AG04449 (cell line): ENCODE measurements at regions not wholly inside any gene's neighbourhood (a gene's known extent, or its start where the extent isn't known, plus 50 kb on each side); places are given as distances from the start of the nearest gene placed in this dataset.
A peak's percentile ranks its signal among the peaks of the same experiment; 100 is the strongest.

Experiments
- CTCF ChIA-PET: fragments of 350-600 bp; formaldehyde crosslinking; extraction: SDS; loops from one replicate; lab custom pipeline; 2021; ENCODE audit warnings: antibody characterized with exemption; lab: Yijun Ruan, JAX
- POLR2A ChIA-PET: fragments of 400-600, 350-600 bp; formaldehyde crosslinking; extraction: SDS; loops from one replicate; lab custom pipeline; 2020; ENCODE audit warnings: antibody characterized with exemption, inconsistent platforms; lab: Yijun Ruan, JAX
- DNase-seq: peaks from one replicate; pipeline ENCODE4 v3.0.0-alpha.2; 2010; ENCODE audit warnings: low read depth, low spot score
- H3K4me3 ChIP-seq: 2 replicates; pipeline ENCODE4 v1.5.1; 2011; ENCODE audit warnings: low read depth, mild to moderate bottlenecking, control low read depth, low read length
- TF ChIP-seq, protein P1 (sequence below): IDR thresholded peaks from one replicate; pipeline ENCODE4 v1.5.1; 2011; ENCODE audit warnings: mild to moderate bottlenecking, moderate library complexity, low read length, control low read depth, inconsistent platforms; ENCODE audit not compliant: insufficient read depth; ENCODE audit errors: missing control alignments

DNA sequence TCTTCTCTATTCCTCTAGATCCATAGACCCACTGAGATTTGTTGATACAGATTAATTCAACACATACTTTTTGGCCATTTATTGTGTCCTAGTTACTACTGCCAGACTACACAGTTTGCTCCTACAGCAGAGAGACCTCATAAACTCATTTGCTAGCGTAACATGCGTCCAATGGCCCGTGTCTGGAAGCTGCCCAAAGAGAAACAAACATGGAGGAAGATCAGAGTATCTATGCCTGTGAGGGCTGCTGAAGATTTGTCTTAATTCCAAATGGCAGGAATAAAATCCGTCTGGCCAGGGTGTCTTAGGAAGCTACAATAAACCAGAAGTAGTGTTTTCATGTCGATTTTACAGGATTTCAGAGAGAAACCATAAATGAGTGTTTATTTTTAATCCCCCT lies 214.7 kb downstream of the CLIC5 start:
- DNase-seq: no peak
- CTCF ChIA-PET: interaction anchor here (1.1 kb wide), 1 partner anchor 55 kb away, joined by 3 read pairs; no protein-coding TSS in a partner anchor
- TF ChIP-seq, protein P1, sequence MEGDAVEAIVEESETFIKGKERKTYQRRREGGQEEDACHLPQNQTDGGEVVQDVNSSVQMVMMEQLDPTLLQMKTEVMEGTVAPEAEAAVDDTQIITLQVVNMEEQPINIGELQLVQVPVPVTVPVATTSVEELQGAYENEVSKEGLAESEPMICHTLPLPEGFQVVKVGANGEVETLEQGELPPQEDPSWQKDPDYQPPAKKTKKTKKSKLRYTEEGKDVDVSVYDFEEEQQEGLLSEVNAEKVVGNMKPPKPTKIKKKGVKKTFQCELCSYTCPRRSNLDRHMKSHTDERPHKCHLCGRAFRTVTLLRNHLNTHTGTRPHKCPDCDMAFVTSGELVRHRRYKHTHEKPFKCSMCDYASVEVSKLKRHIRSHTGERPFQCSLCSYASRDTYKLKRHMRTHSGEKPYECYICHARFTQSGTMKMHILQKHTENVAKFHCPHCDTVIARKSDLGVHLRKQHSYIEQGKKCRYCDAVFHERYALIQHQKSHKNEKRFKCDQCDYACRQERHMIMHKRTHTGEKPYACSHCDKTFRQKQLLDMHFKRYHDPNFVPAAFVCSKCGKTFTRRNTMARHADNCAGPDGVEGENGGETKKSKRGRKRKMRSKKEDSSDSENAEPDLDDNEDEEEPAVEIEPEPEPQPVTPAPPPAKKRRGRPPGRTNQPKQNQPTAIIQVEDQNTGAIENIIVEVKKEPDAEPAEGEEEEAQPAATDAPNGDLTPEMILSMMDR: no peak
- no peak overlapping the region for H3K4me3 ChIP-seq
- POLR2A ChIA-PET: no interaction called here

DNA sequence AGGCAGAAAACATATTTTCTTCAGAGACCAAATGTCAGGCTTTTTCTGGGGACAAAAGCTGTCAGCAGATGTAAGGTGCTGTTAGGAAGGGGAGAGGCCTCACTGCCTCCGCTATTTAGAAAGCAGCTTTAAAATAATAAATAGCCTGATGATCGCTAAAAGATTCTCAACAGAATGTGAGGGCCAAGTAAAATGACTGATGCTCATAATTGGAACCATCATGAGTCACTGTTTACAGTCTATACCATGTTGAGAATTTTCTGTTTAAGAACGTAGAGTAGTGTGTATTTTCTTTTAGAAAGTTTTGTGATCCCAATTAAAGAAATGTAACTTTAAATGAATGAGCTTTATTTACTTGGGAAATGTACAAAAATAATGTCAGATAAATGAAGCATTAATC lies 220.0 kb downstream of the CLIC5 start:
- ChIA-PET CTCF (interaction anchor here (0.8 to 2.5 kb wide), 5 partner anchors 10 to 81 kb away, joined by 3 to 8 read pairs (median 3); no protein-coding TSS in a partner anchor), POLR2A (interaction anchor here (0.7 kb wide), 1 partner anchor 10 kb away, joined by 3 read pairs; no protein-coding TSS in a partner anchor)
- H3K4me3 ChIP-seq: no peak overlapping the region
- DNase-seq: no peak
- TF ChIP-seq, protein P1: no peak

DNA sequence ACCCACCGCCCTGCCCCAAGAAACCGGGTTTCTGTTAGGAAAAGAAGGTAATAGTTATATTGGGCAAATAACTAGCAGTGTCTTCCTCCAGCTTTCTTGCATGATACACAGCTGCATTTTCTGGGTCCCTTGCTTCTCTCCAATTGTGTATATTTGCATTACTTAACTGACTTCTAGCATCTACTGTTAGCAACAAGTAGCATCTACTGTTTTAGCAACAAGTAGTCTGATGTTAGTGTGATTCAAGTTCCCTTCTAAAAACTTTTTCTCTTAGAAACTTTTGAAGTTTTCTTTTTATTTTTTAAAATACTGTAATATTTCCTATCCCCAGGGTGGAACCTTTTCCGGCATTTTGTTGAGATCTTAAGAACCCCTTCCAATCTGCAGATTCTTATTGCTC lies 221.2 kb downstream of the CLIC5 start:
- TF ChIP-seq, protein P1: no peak
- no peak overlapping the region for H3K4me3 ChIP-seq
- DNase-seq: no peak
- POLR2A ChIA-PET: no interaction called here
- CTCF ChIA-PET: interaction anchor here (2.5 kb wide), 1 partner anchor 11 kb away, joined by 8 read pairs; no protein-coding TSS in a partner anchor

DNA sequence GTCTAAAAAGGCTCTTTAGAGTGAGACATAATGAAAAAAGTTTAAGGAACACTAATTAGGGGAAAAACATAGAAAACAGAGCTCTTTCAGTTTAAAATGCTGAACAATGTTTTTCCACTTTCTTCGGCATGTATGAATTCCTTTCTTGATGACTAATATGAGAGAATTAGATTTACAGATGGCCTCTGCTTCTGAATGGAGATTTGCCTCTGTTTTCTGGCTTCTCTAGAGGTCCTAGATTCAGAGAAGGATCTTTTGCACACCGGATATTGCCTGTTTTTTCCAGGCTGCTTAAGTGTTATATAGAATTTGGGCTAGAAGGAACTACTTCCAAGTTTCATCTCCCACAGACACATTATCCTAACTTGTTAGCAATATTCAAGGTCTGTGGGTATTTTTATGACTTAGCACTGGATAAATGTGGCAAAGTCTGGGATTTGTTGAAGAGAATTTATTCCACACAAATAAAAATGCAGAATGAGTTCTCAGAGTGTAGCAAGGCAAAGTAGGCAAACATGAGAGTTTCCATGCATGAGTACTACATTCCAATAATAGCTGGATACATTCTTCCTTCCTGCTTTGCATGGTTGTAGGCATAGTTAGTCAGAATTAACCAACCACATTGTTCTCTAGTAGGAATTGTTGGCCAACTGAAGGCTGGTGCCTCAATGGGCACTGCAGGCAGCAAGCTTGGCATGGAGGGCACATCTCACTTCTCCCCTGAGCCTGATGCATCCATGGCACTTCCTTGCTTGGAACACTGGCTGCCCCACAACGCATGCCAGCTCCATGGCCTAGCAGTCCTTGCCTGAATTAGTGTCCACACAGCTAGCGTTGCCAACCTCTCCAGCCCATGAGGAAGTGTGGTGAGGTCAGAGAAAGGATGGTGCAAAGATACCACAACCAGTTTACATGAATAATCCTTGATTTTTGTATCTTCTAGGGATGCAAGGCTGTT lies 224.2 kb downstream of the CLIC5 start:
- POLR2A ChIA-PET: no interaction called here
- TF ChIP-seq, protein P1: no peak
- H3K4me3 ChIP-seq: no peak overlapping the region
- CTCF ChIA-PET: interaction anchor here (0.9 to 1.2 kb wide), 3 partner anchors 11 to 1161 kb away, joined by 3 to 7 read pairs (median 3); no protein-coding TSS in a partner anchor
- DNase-seq: peak; percentile 59

DNA sequence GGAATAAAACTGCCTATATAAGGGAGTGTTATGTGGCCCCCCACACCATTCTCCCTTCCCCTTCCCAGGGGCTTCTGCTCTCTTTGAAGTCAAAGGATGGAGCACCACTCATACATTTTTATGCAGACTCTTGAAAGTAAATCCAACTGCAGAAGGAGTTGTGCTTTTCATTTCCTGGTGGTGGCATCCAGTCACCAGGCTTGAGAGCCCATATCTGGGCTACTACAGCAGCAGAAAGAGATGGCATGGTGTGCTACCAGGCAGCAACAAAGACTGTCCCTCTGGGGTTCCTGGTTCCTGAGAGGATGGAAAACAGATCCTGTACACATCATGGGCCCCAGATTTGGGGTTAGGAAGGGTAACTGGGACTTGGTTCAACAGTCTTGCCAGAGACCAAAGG lies 226.4 kb downstream of the CLIC5 start:
- ChIA-PET POLR2A (no interaction called here), CTCF (interaction anchor here (0.7 kb wide), 1 partner anchor 408 kb away, joined by 3 read pairs; no protein-coding TSS in a partner anchor)
- no peak overlapping the region for H3K4me3 ChIP-seq
- TF ChIP-seq, protein P1: no peak
- DNase-seq: no peak

DNA sequence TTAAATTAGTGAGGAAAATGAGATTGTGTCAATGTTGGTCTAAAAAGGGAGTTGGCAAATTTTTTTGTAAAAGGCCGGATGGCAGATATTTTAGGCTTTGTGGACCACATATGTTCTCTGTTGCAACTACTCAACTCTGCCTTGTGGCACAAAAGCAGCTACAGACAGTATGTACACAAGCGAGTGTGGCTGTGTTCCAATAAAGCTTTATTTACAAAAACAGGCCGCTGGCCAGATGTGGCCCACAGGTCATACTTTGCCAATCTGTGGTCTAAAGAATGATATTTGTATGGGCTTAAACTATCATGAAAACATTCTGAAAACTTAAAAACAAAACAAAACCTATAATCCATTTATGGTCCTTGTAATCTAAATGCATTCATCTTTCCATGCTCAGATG lies 228.3 kb downstream of the CLIC5 start:
- no peak for DNase-seq
- ChIA-PET CTCF (no interaction called here), POLR2A (no interaction called here)

More for the DNA sequence above, 228.3 kb downstream of the CLIC5 start:
- no peak overlapping the region for H3K4me3 ChIP-seq
- TF ChIP-seq, protein P1: no peak
